Transverse colon (tissue), 4 donors: ENCODE measurements at regions not wholly inside any gene's neighbourhood (a gene's known extent, or its start where the extent isn't known, plus 50 kb on each side); places are given as distances from the start of the nearest gene placed in this dataset.

ENCODE experiments used
- DNase-seq: peaks from one replicate; pipeline ENCODE4 v3.0.0-alpha.2; 2019
- H3K27ac ChIP-seq, 4 donors: fragments of 200-600 bp; sonication (generic); 2 replicates each; pipeline ENCODE4 v1.5.1; 2016 to 2018; ENCODE audit warnings: inconsistent platforms in 4 of 4
- H3K27me3 ChIP-seq: fragments of 200-600 bp; sonication (generic); 2 replicates; pipeline ENCODE4 v1.5.1; 2017; ENCODE audit warnings: inconsistent platforms
- H3K36me3 ChIP-seq, 4 donors: fragments of 200-600 bp; sonication (generic); 2 replicates each; pipeline ENCODE4 v1.5.1; 2017 to 2019; ENCODE audit warnings: inconsistent platforms in 4 of 4
- H3K4me1 ChIP-seq, 4 donors: fragments of 200-600 bp; sonication (generic); 2 replicates each; pipeline ENCODE4 v1.5.1; 2017 to 2020; ENCODE audit warnings: inconsistent platforms in 4 of 4
- H3K4me3 ChIP-seq, 4 donors: fragments of 200-600 bp; sonication (generic); 1 replicate in 1 of 4; 2 replicates in 3 of 4; pipeline versions ENCODE4 v1.5.1 to v1.6.1; 2017 to 2019; ENCODE audit warnings: inconsistent platforms in 4 of 4
- H3K9me3 ChIP-seq, 2 donors: fragments of 200-600 bp; sonication (generic); 2 replicates each; pipeline ENCODE4 v1.5.1; 2017 to 2019; ENCODE audit warnings: inconsistent platforms in 2 of 2
- CTCF ChIP-seq, 5 experiments: fragments of 200-600 bp in 3 of 5; fragments of 450-650 bp in 2 of 5; sonication (generic) in 3 of 5; IDR thresholded peaks; 1 replicate in 2 of 5; 2 replicates in 3 of 5; pipeline ENCODE4 v1.5.1; 2016 to 2017; ENCODE audit warnings: antibody characterized with exemption in 5 of 5, inconsistent platforms in 3 of 5, mild to moderate bottlenecking in 2 of 5, moderate library complexity in 1 of 5
- EP300 ChIP-seq: sonication (generic); formaldehyde crosslinking; IDR thresholded peaks from one replicate; pipeline ENCODE4 v1.6.1; 2017; ENCODE audit warnings: antibody characterized with exemption, low read depth
- POLR2A ChIP-seq: fragments of 450-650 bp; IDR thresholded peaks from one replicate; pipeline ENCODE4 v1.6.1; 2016; ENCODE audit warnings: antibody characterized with exemption, mild to moderate bottlenecking, moderate library complexity
- POLR2AphosphoS5 ChIP-seq, 3 donors: sonication (generic); formaldehyde crosslinking; IDR thresholded peaks; one replicate each; pipeline ENCODE4 v1.6.1; 2016; ENCODE audit warnings: antibody characterized with exemption in 3 of 3
- WGBS, 2 donors: methylation state at CpG; one replicate each; pipeline ENCODE4 v1.1.5; 2018; ENCODE audit warnings: low coverage in 1 of 2; 5-methylcytosine and 5-hydroxymethylcytosine counted together
- in situ Hi-C, 4 donors: fragments of 200-750 bp; cut with MboI; loops; one replicate each; pipeline versions ENCODE4 v1.15.0 to v1.15.1; 2017; ENCODE audit warnings: low sequenced_read_pairs in 3 of 4, low pct_ligation_motif_present in 1 of 4, low pct_unique_long_range_greater_than_20kb in 1 of 4
- intact Hi-C: fragments of 100-400 bp; cut with DNase I; formaldehyde crosslinking; loops from one replicate; pipeline ENCODE4 v1.15.1; 2023; ENCODE audit warnings: low total_unique reads

DNA sequence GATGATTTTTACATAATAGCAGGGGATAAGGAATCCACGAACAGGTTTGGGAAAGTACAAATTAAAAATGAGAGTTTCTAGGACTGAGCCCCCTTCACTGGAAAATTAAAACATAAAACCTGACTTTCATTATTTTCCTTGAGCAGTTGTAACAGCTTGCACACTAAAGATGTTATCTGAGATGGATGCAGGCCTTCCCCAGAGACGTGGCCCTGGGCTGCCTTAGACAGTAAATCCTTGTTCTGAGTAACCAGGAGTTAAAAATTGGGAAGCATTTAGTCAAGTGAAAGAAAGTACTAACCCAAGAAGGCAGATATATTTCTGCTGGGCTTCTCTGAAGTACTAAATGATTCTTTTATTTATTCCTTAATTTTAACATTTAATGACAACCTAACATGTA, 432.2 kb upstream of the KIF2B start:
- TF ChIP-seq CTCF (IDR thresholded peaks at IDR 0.05) (no peak), POLR2A (no peak), EP300 (no peak), POLR2AphosphoS5 (IDR thresholded peaks at IDR 0.05) (no peak)
- intact Hi-C loops, result no loop called here
- in situ Hi-C loops, result no loop called here
- Histone ChIP-seq H3K27ac (no peak overlapping the region), H3K36me3 (no peaks in the 10 kb centered on the region), H3K9me3 (no peaks in the 10 kb centered on the region), H3K4me1 (no peaks in the 10 kb centered on the region), H3K27me3 (no peaks in the 10 kb centered on the region), H3K4me3 (no peak overlapping the region)
- no peak for DNase-seq
- WGBS, 2 donors, result 46 to 52% methylated on average over 2 of the region's 2 CpGs

DNA sequence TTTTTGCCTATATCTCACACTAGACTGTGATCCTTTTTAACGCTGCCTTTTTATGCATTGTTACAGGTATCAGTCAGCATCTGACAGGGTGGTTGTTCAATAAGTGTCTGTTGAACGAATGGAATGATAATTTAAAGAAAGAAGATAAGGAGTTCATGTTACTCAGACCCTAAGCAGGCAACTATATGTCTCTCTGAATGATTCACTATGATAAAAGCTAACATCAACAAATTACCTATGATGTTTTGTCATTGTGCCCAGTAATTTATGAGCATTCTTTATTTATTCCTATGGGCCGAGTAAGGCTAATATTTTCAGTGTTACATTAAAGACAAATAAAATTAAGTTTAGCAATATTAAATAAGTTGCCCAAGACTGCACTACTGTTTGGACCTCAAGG, 435.0 kb upstream of the KIF2B start:
- TF ChIP-seq POLR2AphosphoS5 (IDR thresholded peaks at IDR 0.05) (no peak), EP300 (no peak), CTCF (IDR thresholded peaks at IDR 0.05) (no peak), POLR2A (no peak)
- DNase-seq, result no peak
- Histone ChIP-seq H3K4me3 (no peak overlapping the region), H3K9me3 (no peaks in the 10 kb centered on the region), H3K4me1 (no peaks in the 10 kb centered on the region), H3K27me3 (no peaks in the 10 kb centered on the region), H3K36me3 (no peaks in the 10 kb centered on the region), H3K27ac (no peak overlapping the region)
- intact Hi-C loops, result no loop called here
- in situ Hi-C loops, result no loop called here
- WGBS, 2 donors, result 50 to 62% methylated on average over 3 of the region's 3 CpGs

- 49% methylated on average over 3 of the region's 3 CpGs; no CpG with 5 or more reads in 1 of the 2 donors for WGBS, 2 donors
- in situ Hi-C loops, result loop anchor here in 1 of 4 donors (10.0 kb wide), 1 partner anchor 59 kb away; no protein-coding TSS in a partner anchor
Measured at GRCh38 chr17:53353919-53354351, 468.8 kb upstream of the KIF2B start.

DNA sequence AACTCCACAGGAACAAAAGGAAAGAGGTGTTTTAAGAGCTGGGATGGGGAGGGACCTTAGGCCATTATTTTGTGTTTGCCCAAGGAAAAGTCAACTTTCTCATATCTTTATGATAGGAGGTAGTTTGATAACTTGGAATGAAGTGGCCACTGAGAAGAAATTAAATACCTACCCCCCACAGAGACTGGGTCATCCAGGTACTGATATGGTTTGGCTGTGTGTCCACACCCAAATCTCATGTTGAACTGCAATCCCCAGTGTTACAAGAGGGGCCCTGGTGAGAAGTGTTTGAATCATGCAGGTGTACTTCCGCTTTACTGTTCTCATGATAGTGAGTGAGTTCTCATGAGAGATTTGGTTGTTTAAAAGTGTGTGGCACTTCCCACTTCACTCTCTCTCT, 477.9 kb upstream of the KIF2B start:
- intact Hi-C loops, result loop anchor here (5.0 kb wide), 1 partner anchor 917 kb away; no protein-coding TSS in a partner anchor
- 38 to 45% methylated on average over 1 of the region's 1 CpG for WGBS, 2 donors

More at GRCh38 chr17:53353919-53354351, 468.8 kb upstream of the KIF2B start:
- Histone ChIP-seq H3K9me3 (no peaks in the 10 kb centered on the region), H3K36me3 (no peaks in the 10 kb centered on the region), H3K27me3 (no peaks in the 10 kb centered on the region), H3K4me1 (no peaks in the 10 kb centered on the region), H3K4me3 (no peak overlapping the region), H3K27ac (no peak overlapping the region)
- TF ChIP-seq POLR2AphosphoS5 (IDR thresholded peaks at IDR 0.05) (no peak), POLR2A (no peak), CTCF (IDR thresholded peaks at IDR 0.05) (no peak), EP300 (no peak)
- DNase-seq, result peak; percentile 22
- intact Hi-C loops, result no loop called here

More for the DNA sequence above, 477.9 kb upstream of the KIF2B start:
- Histone ChIP-seq H3K27me3 (no peaks in the 10 kb centered on the region), H3K36me3 (no peaks in the 10 kb centered on the region), H3K9me3 (peaks cover 0 to 5% of the 10 kb centered on the region in 2 donors), H3K27ac (no peak overlapping the region), H3K4me3 (no peak overlapping the region), H3K4me1 (no peaks in the 10 kb centered on the region)
- TF ChIP-seq POLR2A (no peak), EP300 (no peak), CTCF (IDR thresholded peaks at IDR 0.05) (no peak), POLR2AphosphoS5 (IDR thresholded peaks at IDR 0.05) (no peak)
- in situ Hi-C loops, result loop anchor here in 1 of 4 donors (25.0 kb wide), 1 partner anchor 93 kb away; no protein-coding TSS in a partner anchor
- DNase-seq, result no peak
